ENCODE measurements at regions not wholly inside any gene's neighbourhood (a gene's known extent, or its start where the extent isn't known, plus 50 kb on each side); places are given as distances from the start of the nearest gene placed in this dataset.

GRCh38 chr9:119792242-119792641 is 423.0 kb upstream of the BRINP1 start:
- intact Hi-C loops (cut with micrococcal nuclease; ENCODE audit: unreplicated experiment): no loop called here
- CTCF ChIA-PET: no interaction called here
- H3K27me3 ChIP-seq (replicated peaks; ENCODE audit: insufficient read depth, low read depth, low read length, poor library complexity): peaks cover 28% of the 10 kb centered on the region
- no peak for TF ChIP-seq CTCF (conservative IDR thresholded peaks at IDR 0.05; ENCODE audit: low read depth, low read length)
- no peak overlapping the region for H3K4me3 ChIP-seq (ENCODE audit: low read depth, low read length, poor library complexity, severe bottlenecking)
- no peaks in the 10 kb centered on the region for H3K9me3 ChIP-seq (ENCODE audit: low read depth, low read length, poor library complexity, severe bottlenecking)
- H3K36me3 ChIP-seq (ENCODE audit: insufficient read depth, low read length, poor library complexity, severe bottlenecking): no peaks in the 10 kb centered on the region
- POLR2A ChIA-PET (ENCODE audit: low non-redundant PET): no interaction called here
- BruUV-seq (replicated peaks): no TSS peak
- no peak overlapping the region for H3K27ac ChIP-seq (ENCODE audit: low read depth, low read length, poor library complexity, severe bottlenecking)
- DNase-seq (ENCODE audit: low spot score): no peak
- no peaks in the 10 kb centered on the region for H3K4me1 ChIP-seq (ENCODE audit: insufficient read depth, low read length, poor library complexity, severe bottlenecking)

DNA sequence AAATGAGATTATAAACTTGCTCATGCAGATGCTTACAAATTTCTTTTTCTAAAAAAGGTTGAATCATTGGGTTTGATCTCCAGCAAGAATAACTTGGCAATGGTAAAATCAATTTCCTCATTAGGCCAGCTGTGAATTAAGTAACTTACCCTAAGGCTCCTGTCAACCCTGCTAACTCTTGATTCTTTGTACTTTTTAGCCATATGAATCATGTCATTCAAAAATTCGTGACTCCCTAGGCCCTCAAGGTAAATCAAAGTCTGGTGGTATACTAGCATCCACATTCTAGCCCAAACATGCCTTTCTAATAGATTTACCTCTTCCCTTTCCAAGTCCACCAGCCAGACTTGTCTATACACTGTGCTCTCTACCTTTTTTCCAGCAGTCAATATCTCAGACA is 420.8 kb upstream of the BRINP1 start:
- intact Hi-C loops (cut with micrococcal nuclease; ENCODE audit: unreplicated experiment): no loop called here
- Histone ChIP-seq H3K4me3 (ENCODE audit: low read depth, low read length, poor library complexity, severe bottlenecking) (no peak overlapping the region), H3K9me3 (ENCODE audit: low read depth, low read length, poor library complexity, severe bottlenecking) (no peaks in the 10 kb centered on the region), H3K4me1 (ENCODE audit: insufficient read depth, low read length, poor library complexity, severe bottlenecking) (no peaks in the 10 kb centered on the region), H3K27me3 (replicated peaks; ENCODE audit: insufficient read depth, low read depth, low read length, poor library complexity) (peaks cover 17% of the 10 kb centered on the region), H3K36me3 (ENCODE audit: insufficient read depth, low read length, poor library complexity, severe bottlenecking) (no peaks in the 10 kb centered on the region), H3K27ac (ENCODE audit: low read depth, low read length, poor library complexity, severe bottlenecking) (no peak overlapping the region)
- ChIA-PET POLR2A (ENCODE audit: low non-redundant PET) (no interaction called here), CTCF (no interaction called here)
- TF ChIP-seq EZH2 (IDR thresholded peaks at IDR 0.05; ENCODE audit: borderline replicate concordance, low read depth, low read length, poor library complexity, severe bottlenecking) (no peak), CTCF (conservative IDR thresholded peaks at IDR 0.05; ENCODE audit: low read depth, low read length) (no peak)
- BruUV-seq (replicated peaks): no TSS peak
- DNase-seq (ENCODE audit: low spot score): no peak

DNA sequence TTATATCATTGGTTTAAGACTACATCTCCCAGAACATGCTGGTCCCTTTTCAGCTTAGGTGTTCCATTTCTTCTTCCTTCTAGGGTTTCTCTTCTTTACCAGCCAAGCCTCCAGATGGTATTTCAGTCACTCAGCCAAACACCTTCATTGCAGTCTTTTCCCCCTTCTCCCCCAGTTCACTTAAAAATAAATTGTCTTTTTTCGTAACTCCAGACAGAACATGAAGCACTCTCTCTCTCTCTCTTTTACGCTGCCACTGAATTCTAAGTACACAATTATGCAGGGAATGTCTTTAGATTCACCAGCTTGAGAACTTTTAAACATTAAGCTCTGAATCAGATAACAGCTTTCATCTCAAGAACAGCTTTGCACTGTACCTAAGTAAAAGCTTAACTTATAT is 419.7 kb upstream of the BRINP1 start:
- Histone ChIP-seq H3K36me3 (ENCODE audit: insufficient read depth, low read length, poor library complexity, severe bottlenecking) (no peaks in the 10 kb centered on the region), H3K9me3 (ENCODE audit: low read depth, low read length, poor library complexity, severe bottlenecking) (no peaks in the 10 kb centered on the region), H3K27me3 (replicated peaks; ENCODE audit: insufficient read depth, low read depth, low read length, poor library complexity) (peaks cover 14% of the 10 kb centered on the region), H3K4me1 (ENCODE audit: insufficient read depth, low read length, poor library complexity, severe bottlenecking) (no peaks in the 10 kb centered on the region), H3K4me3 (ENCODE audit: low read depth, low read length, poor library complexity, severe bottlenecking) (no peak overlapping the region), H3K27ac (ENCODE audit: low read depth, low read length, poor library complexity, severe bottlenecking) (no peak overlapping the region)
- POLR2A ChIA-PET (ENCODE audit: low non-redundant PET): no interaction called here
- no peak for DNase-seq (ENCODE audit: low spot score)
- intact Hi-C loops (cut with micrococcal nuclease; ENCODE audit: unreplicated experiment): no loop called here
- CTCF ChIA-PET: no interaction called here
- TF ChIP-seq EZH2 (IDR thresholded peaks at IDR 0.05; ENCODE audit: borderline replicate concordance, low read depth, low read length, poor library complexity, severe bottlenecking) (no peak), CTCF (conservative IDR thresholded peaks at IDR 0.05; ENCODE audit: low read depth, low read length) (no peak)
- BruUV-seq (replicated peaks): no TSS peak
